Caco-2 (cell line): ENCODE measurements at regions not wholly inside any gene's neighbourhood (a gene's known extent, or its start where the extent isn't known, plus 50 kb on each side); places are given as distances from the start of the nearest gene placed in this dataset.

Source experiments
- BruUV-seq: library from RNA; stranded (reverse); fragments of 400-500 nt; replicated peaks from 2 replicates; lab custom pipeline; 2021; lab: Mats Ljungman, UMichigan
- CTCF ChIA-PET: fragments of 300-600 bp; sonication (Branson Sonifier 250); formaldehyde crosslinking; loops from one replicate; lab custom pipeline; 2022; ENCODE audit warnings: antibody characterized with exemption; lab: Charles Lee
- POLR2A ChIA-PET: fragments of 300-600 bp; sonication (Branson Sonifier 250); formaldehyde crosslinking; loops from one replicate; lab custom pipeline; 2022; ENCODE audit warnings: antibody characterized with exemption; lab: Charles Lee
- DNase-seq, 2 experiments: peaks; one replicate each; pipeline versions ENCODE4 v3.0.0 to v3.0.0-alpha.2; 2020 to 2022
- H3K27me3 ChIP-seq: replicated peaks from 2 replicates; pipeline ENCODE4 v1.6.0; 2011; ENCODE audit warnings: low read length; ENCODE audit not compliant: control insufficient read depth, insufficient read depth
- H3K36me3 ChIP-seq: 2 replicates; pipeline ENCODE4 v1.5.1; 2011; ENCODE audit warnings: low read length; ENCODE audit not compliant: control insufficient read depth, insufficient read depth
- H3K4me1 ChIP-seq: fragments of 250-450 bp; sonication (Bioruptor Pico); 2 replicates; pipeline ENCODE4 v1.5.1; 2020; ENCODE audit warnings: mild to moderate bottlenecking
- H3K4me3 ChIP-seq: 2 replicates; pipeline ENCODE4 v1.5.1; 2011; ENCODE audit warnings: low read depth, mild to moderate bottlenecking, control low read depth, low read length
- H3K9me3 ChIP-seq: fragments of 250-450 bp; sonication (Bioruptor Pico); 2 replicates; pipeline ENCODE4 v1.5.1; 2020; ENCODE audit warnings: mild to moderate bottlenecking, moderate library complexity
- H3K27ac Mint-ChIP-seq: one replicate; pipeline ENCODE4 v1.8.0; 2022; ENCODE audit warnings: mixed read lengths; ENCODE audit not compliant: unreplicated experiment
- H3K27me3 Mint-ChIP-seq: one replicate; pipeline ENCODE4 v1.8.0; 2022; ENCODE audit warnings: mixed read lengths; ENCODE audit not compliant: insufficient read depth, unreplicated experiment
- H3K36me3 Mint-ChIP-seq: one replicate; pipeline ENCODE4 v1.8.0; 2022; ENCODE audit warnings: mild to moderate bottlenecking, mixed read lengths; ENCODE audit not compliant: insufficient read depth, unreplicated experiment
- H3K4me1 Mint-ChIP-seq: one replicate; pipeline ENCODE4 v1.8.0; 2022; ENCODE audit warnings: low read depth, mixed read lengths; ENCODE audit not compliant: unreplicated experiment
- H3K4me3 Mint-ChIP-seq: one replicate; pipeline ENCODE4 v1.8.0; 2022; ENCODE audit warnings: mild to moderate bottlenecking, moderate library complexity, mixed read lengths; ENCODE audit not compliant: unreplicated experiment
- H3K9me3 Mint-ChIP-seq: one replicate; pipeline ENCODE4 v1.8.0; 2022; ENCODE audit warnings: mixed read lengths; ENCODE audit not compliant: unreplicated experiment
- intact Hi-C: fragments of 100-400 bp; cut with micrococcal nuclease; formaldehyde crosslinking; loops from one replicate; pipeline ENCODE4 v1.10.0; 2022; ENCODE audit not compliant: unreplicated experiment
- TF ChIP-seq, protein P1 (sequence below), 2 experiments: fragments of 200-600 bp in 1 of 2; IDR thresholded peaks; 1 replicate in 1 of 2; 2 replicates in 1 of 2; pipeline versions ENCODE4 v1.5.1 to v1.8.0; 2011 to 2022; ENCODE audit warnings: antibody characterized with exemption in 1 of 2, control low read depth in 1 of 2, inconsistent platforms in 1 of 2, low read depth in 1 of 2, low read length in 1 of 2, mild to moderate bottlenecking in 1 of 2, moderate library complexity in 1 of 2; ENCODE audit not compliant: insufficient read depth in 1 of 2, severe bottlenecking in 1 of 2, unreplicated experiment in 1 of 2

DNA sequence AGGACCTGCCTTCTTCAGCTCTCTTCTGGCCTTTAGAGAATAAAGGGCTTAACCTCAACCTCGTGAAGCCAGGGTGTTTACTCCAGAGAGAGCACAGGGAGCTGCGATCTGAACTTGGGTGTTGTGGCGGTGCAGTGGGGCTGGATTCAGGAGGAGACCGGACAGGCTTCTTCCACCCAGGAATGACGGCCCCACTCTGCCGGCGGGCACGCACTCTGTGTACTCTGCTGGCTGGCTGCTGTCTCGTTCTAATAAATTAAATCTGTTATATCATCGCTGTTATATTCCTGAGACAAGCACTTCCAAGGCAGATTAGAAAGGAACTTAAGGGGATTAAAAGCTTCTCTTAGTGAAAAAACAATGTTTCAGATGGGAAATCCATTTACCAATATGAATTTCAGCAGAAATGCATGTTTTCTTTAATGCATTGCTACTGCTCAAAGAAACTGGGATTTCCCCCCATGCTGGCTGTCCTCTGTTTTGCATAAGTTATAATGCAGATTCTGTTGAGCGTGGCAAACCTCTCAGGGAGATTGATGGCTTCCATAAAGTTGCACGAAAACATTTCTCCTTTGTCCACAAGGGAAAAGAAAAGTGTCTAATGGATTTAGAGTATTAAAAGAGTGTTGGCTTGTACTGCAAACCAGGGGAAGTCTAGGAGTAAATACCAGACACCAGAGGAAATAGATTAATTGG, 168.6 kb upstream of the IRX3 start:
- ChIA-PET CTCF (no interaction called here), POLR2A (no interaction called here)
- Mint-ChIP-seq H3K9me3 (no peaks in the 10 kb centered on the region), H3K36me3 (no peaks in the 10 kb centered on the region), H3K4me3 (no peak overlapping the region), H3K27me3 (no peaks in the 10 kb centered on the region), H3K4me1 (no peaks in the 10 kb centered on the region), H3K27ac (no peak overlapping the region)
- no peaks in the 10 kb centered on the region for H3K9me3 ChIP-seq
- no peak for DNase-seq
- no peak overlapping the region for H3K4me3 ChIP-seq
- H3K27me3 ChIP-seq, result no peaks in the 10 kb centered on the region
- TF ChIP-seq, protein P1, sequence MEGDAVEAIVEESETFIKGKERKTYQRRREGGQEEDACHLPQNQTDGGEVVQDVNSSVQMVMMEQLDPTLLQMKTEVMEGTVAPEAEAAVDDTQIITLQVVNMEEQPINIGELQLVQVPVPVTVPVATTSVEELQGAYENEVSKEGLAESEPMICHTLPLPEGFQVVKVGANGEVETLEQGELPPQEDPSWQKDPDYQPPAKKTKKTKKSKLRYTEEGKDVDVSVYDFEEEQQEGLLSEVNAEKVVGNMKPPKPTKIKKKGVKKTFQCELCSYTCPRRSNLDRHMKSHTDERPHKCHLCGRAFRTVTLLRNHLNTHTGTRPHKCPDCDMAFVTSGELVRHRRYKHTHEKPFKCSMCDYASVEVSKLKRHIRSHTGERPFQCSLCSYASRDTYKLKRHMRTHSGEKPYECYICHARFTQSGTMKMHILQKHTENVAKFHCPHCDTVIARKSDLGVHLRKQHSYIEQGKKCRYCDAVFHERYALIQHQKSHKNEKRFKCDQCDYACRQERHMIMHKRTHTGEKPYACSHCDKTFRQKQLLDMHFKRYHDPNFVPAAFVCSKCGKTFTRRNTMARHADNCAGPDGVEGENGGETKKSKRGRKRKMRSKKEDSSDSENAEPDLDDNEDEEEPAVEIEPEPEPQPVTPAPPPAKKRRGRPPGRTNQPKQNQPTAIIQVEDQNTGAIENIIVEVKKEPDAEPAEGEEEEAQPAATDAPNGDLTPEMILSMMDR (IDR thresholded peaks at IDR 0.05; ENCODE audit: insufficient read depth in 1 of 2, low read depth in 1 of 2, low read length in 1 of 2, severe bottlenecking in 1 of 2, unreplicated experiment in 1 of 2), result no peak
- BruUV-seq, result no TSS peak
- intact Hi-C loops, result no loop called here
- no peaks in the 10 kb centered on the region for H3K36me3 ChIP-seq
- peaks cover 3% of the 10 kb centered on the region; the same call in 1 of the 2 replicates for H3K4me1 ChIP-seq

DNA sequence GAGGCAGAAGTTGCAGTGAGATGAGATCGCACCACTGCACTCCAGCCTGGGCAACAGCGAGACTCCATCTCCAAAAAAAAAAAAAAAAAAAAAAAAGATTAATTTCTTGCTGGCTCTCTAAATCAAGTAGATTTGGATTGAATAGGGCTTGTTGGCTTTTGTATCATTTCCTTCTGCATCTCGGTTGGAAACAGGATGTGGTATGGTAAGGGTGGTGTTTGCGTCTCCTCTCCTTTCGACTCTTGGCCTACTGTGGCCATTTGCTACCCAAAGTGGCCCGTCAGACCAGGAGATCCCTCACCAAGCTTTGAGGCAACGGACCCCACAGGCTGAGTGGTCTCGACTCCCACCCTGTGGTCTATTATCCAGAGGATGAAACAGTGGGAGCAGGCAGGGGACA, 168.0 kb upstream of the IRX3 start:
- no peaks in the 10 kb centered on the region for H3K36me3 Mint-ChIP-seq
- H3K9me3 Mint-ChIP-seq, result no peaks in the 10 kb centered on the region
- H3K4me3 ChIP-seq, result no peak overlapping the region
- H3K36me3 ChIP-seq, result no peaks in the 10 kb centered on the region
- no peak overlapping the region for H3K27ac Mint-ChIP-seq
- H3K9me3 ChIP-seq, result no peaks in the 10 kb centered on the region
- no peaks in the 10 kb centered on the region for H3K27me3 ChIP-seq
- H3K4me1 ChIP-seq, result peaks cover 3% of the 10 kb centered on the region; the same call in 1 of the 2 replicates
- TF ChIP-seq, protein P1 (IDR thresholded peaks at IDR 0.05; ENCODE audit: insufficient read depth in 1 of 2, low read depth in 1 of 2, low read length in 1 of 2, severe bottlenecking in 1 of 2, unreplicated experiment in 1 of 2), result no peak
- no peaks in the 10 kb centered on the region for H3K4me1 Mint-ChIP-seq
- no peak overlapping the region for H3K4me3 Mint-ChIP-seq
- no peak for DNase-seq
- CTCF ChIA-PET, result no interaction called here
- intact Hi-C loops, result no loop called here
- POLR2A ChIA-PET, result no interaction called here
- BruUV-seq, result no TSS peak
- H3K27me3 Mint-ChIP-seq, result no peaks in the 10 kb centered on the region

DNA sequence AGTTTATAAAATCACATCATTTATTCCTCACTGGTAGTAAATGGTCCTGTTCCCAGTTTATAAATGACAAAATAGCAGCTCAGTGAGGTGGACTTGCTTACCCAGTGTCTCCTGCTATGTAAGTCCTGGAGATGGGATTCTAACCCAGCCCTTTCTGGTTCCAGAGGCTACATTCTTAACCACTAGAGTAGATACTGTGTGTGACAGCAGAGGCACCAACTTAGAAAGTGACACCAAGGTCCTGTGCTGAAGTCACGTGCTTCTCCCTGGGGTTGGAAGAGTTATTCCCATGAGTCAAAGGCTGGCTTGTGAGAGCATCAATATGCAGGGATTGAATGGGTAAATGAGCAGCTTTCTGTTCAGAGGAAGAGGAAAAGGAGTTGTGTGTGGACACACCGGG, 167.3 kb upstream of the IRX3 start:
- no peaks in the 10 kb centered on the region for H3K9me3 ChIP-seq
- no peak overlapping the region for H3K27ac Mint-ChIP-seq
- TF ChIP-seq, protein P1 (IDR thresholded peaks at IDR 0.05; ENCODE audit: insufficient read depth in 1 of 2, low read depth in 1 of 2, low read length in 1 of 2, severe bottlenecking in 1 of 2, unreplicated experiment in 1 of 2), result no peak
- DNase-seq, result no peak
- ChIA-PET CTCF (no interaction called here), POLR2A (no interaction called here)
- no peaks in the 10 kb centered on the region for H3K9me3 Mint-ChIP-seq
- no peaks in the 10 kb centered on the region for H3K4me1 Mint-ChIP-seq
- H3K27me3 ChIP-seq, result no peaks in the 10 kb centered on the region
- H3K4me1 ChIP-seq, result no peaks in the 10 kb centered on the region
- BruUV-seq, result no TSS peak
- no peak overlapping the region for H3K4me3 Mint-ChIP-seq
- no peaks in the 10 kb centered on the region for H3K36me3 ChIP-seq
- intact Hi-C loops, result no loop called here
- no peaks in the 10 kb centered on the region for H3K27me3 Mint-ChIP-seq
- no peaks in the 10 kb centered on the region for H3K36me3 Mint-ChIP-seq
- H3K4me3 ChIP-seq, result no peak overlapping the region
